ENCODE measurements at regions not wholly inside any gene's neighbourhood (a gene's known extent, or its start where the extent isn't known, plus 50 kb on each side); places are given as distances from the start of the nearest gene placed in this dataset.

- DNase-seq, result no peak
These were observed 376.7 kb upstream of the ARID1B start for GRCh38 chr6:156400487-156400886.

- no peak for DNase-seq
These were observed 378.2 kb upstream of the ARID1B start for GRCh38 chr6:156398966-156399365.

GRCh38 chr6:156398371-156398770, 378.8 kb upstream of the ARID1B start:
- DNase-seq, result no peak

GRCh38 chr6:156396791-156397418, 380.3 kb upstream of the ARID1B start:
- DNase-seq, result peak; percentile 5 to 20

GRCh38 chr6:156396068-156396771, 381.0 kb upstream of the ARID1B start:
- no peak for DNase-seq

- DNase-seq, result peak; percentile 14 to 51
These were observed 381.9 kb upstream of the ARID1B start for GRCh38 chr6:156395276-156395675.

- no peak for DNase-seq
These were observed 384.5 kb upstream of the ARID1B start for GRCh38 chr6:156392648-156393047.

- no peak for DNase-seq
These were observed 385.2 kb upstream of the ARID1B start for GRCh38 chr6:156391977-156392376.

GRCh38 chr6:156391061-156391672, 386.0 kb upstream of the ARID1B start:
- no peak for DNase-seq

- DNase-seq, result no peak
These were observed 386.6 kb upstream of the ARID1B start for GRCh38 chr6:156390621-156391020.

- DNase-seq, result no peak
These were observed 387.9 kb upstream of the ARID1B start for GRCh38 chr6:156389296-156389695.

- DNase-seq, result no peak
These were observed 389.7 kb upstream of the ARID1B start for GRCh38 chr6:156387472-156387871.

- DNase-seq, result no peak
These were observed 394.1 kb upstream of the ARID1B start for GRCh38 chr6:156383059-156383458.

GRCh38 chr6:156379392-156380289, 397.5 kb upstream of the ARID1B start:
- DNase-seq, result no peak

GRCh38 chr6:156378853-156379252, 398.3 kb upstream of the ARID1B start:
- no peak for DNase-seq

- no peak for DNase-seq
These were observed 401.1 kb upstream of the ARID1B start for GRCh38 chr6:156376091-156376490.

GRCh38 chr6:156359912-156360311, 417.3 kb upstream of the ARID1B start:
- DNase-seq, result no peak

- no peak for DNase-seq
These were observed 424.3 kb upstream of the ARID1B start for GRCh38 chr6:156352861-156353260.

GRCh38 chr6:156351346-156351966, 425.7 kb upstream of the ARID1B start:
- DNase-seq, result no peak

- DNase-seq, result no peak
These were observed 426.8 kb upstream of the ARID1B start for GRCh38 chr6:156350337-156350736.

- no peak for DNase-seq
These were observed 428.3 kb upstream of the ARID1B start for GRCh38 chr6:156348849-156349248.

- DNase-seq, result no peak
These were observed 428.8 kb upstream of the ARID1B start for GRCh38 chr6:156348424-156348823.

- DNase-seq, result no peak
These were observed 429.5 kb upstream of the ARID1B start for GRCh38 chr6:156347656-156348055.
